Keratinocyte (primary cell): ENCODE measurements at regions not wholly inside any gene's neighbourhood (a gene's known extent, or its start where the extent isn't known, plus 50 kb on each side); places are given as distances from the start of the nearest gene placed in this dataset.

Source experiments
- DNase-seq: peaks from one replicate; pipeline ENCODE4 v3.0.0-alpha.2; 2011; ENCODE audit warnings: low read depth, missing footprints, low spot score
- FAIRE-seq: peaks from 2 replicates; lab custom pipeline; 2011; peaks lifted over from hg19 to GRCh38; lab: Jason Lieb, UNC
- H2AFZ ChIP-seq: 2 replicates; pipeline ENCODE4 v1.6.0; 2012; ENCODE audit warnings: low read length, control low read depth, inconsistent platforms; ENCODE audit not compliant: control insufficient read depth
- H3K27ac ChIP-seq: 2 replicates; pipeline ENCODE4 v1.5.1; 2011; ENCODE audit warnings: low read length; ENCODE audit not compliant: control insufficient read depth, insufficient read depth
- H3K27me3 ChIP-seq: 3 replicates; pipeline ENCODE4 v1.6.0; 2011; ENCODE audit warnings: low read length; ENCODE audit not compliant: control insufficient read depth, insufficient read depth; ENCODE audit errors: extremely low read depth
- H3K36me3 ChIP-seq, 2 experiments: 2 replicates in 1 of 2; 3 replicates in 1 of 2; pipeline ENCODE4 v1.5.1; 2011; ENCODE audit warnings: low read length in 2 of 2, mild to moderate bottlenecking in 1 of 2; ENCODE audit not compliant: control insufficient read depth in 2 of 2, insufficient read depth in 2 of 2; ENCODE audit errors: extremely low read depth in 1 of 2
- H3K4me1 ChIP-seq: 3 replicates; pipeline ENCODE4 v1.5.1; 2011; ENCODE audit warnings: low read length; ENCODE audit not compliant: control insufficient read depth, insufficient read depth; ENCODE audit errors: extremely low read depth
- H3K4me2 ChIP-seq: 3 replicates; pipeline ENCODE4 v1.6.0; 2011; ENCODE audit warnings: low read depth, low read length; ENCODE audit not compliant: control insufficient read depth, insufficient read depth; ENCODE audit errors: extremely low read depth
- H3K4me3 ChIP-seq, 3 experiments: fragments of 200-600 bp in 1 of 3; sonication (generic) in 1 of 3; 2 replicates in 2 of 3; 3 replicates in 1 of 3; pipeline ENCODE4 v1.5.1; 2011 to 2016; ENCODE audit warnings: low read length in 3 of 3, mild to moderate bottlenecking in 3 of 3, control low read depth in 2 of 3, inconsistent platforms in 1 of 3, low read depth in 1 of 3, mixed read lengths in 1 of 3, mixed run types in 1 of 3, moderate library complexity in 1 of 3; ENCODE audit not compliant: control insufficient read depth in 2 of 3, insufficient read depth in 2 of 3; ENCODE audit errors: extremely low read depth in 1 of 3
- H3K79me2 ChIP-seq: 2 replicates; pipeline ENCODE4 v1.6.0; 2012; ENCODE audit warnings: low read length; ENCODE audit not compliant: control insufficient read depth, insufficient read depth
- H3K9ac ChIP-seq: 3 replicates; pipeline ENCODE4 v1.6.0; 2011; ENCODE audit warnings: low read length; ENCODE audit not compliant: control insufficient read depth, insufficient read depth; ENCODE audit errors: extremely low read depth
- H3K9me1 ChIP-seq: 3 replicates; pipeline ENCODE4 v1.6.0; 2011; ENCODE audit warnings: low read length; ENCODE audit not compliant: control insufficient read depth, insufficient read depth; ENCODE audit errors: extremely low read depth
- H3K9me3 ChIP-seq: 2 replicates; pipeline ENCODE4 v1.5.1; 2012; ENCODE audit warnings: low read depth, low read length; ENCODE audit not compliant: control insufficient read depth
- H4K20me1 ChIP-seq: 3 replicates; pipeline ENCODE4 v1.6.0; 2011; ENCODE audit warnings: low read length; ENCODE audit not compliant: control insufficient read depth, insufficient read depth; ENCODE audit errors: extremely low read depth
- EZH2 ChIP-seq: IDR thresholded peaks from one replicate; pipeline ENCODE4 v1.6.1; 2012; ENCODE audit warnings: inconsistent platforms, mild to moderate bottlenecking, low read length, moderate library complexity
- dilution Hi-C: fragments of 300-500 bp; cut with MboI; formaldehyde crosslinking; loops from one replicate; pipeline ENCODE4 v1.7.0; 2020; ENCODE audit warnings: low sequenced_read_pairs; ENCODE audit not compliant: extremely low pct_ligation_motif_present
- TF ChIP-seq, protein P1 (sequence below), 3 experiments: IDR thresholded peaks in 1 of 3; conservative IDR thresholded peaks in 1 of 3; optimal IDR thresholded peaks in 1 of 3; 2 replicates in 2 of 3; 3 replicates in 1 of 3; pipeline versions ENCODE3 to v1.5.1; 2011; ENCODE audit warnings: low read length in 3 of 3, mild to moderate bottlenecking in 3 of 3, moderate library complexity in 2 of 3, control low read depth in 1 of 3, inconsistent platforms in 1 of 3; ENCODE audit not compliant: insufficient read depth in 2 of 3; ENCODE audit errors: extremely low read depth in 1 of 3

DNA sequence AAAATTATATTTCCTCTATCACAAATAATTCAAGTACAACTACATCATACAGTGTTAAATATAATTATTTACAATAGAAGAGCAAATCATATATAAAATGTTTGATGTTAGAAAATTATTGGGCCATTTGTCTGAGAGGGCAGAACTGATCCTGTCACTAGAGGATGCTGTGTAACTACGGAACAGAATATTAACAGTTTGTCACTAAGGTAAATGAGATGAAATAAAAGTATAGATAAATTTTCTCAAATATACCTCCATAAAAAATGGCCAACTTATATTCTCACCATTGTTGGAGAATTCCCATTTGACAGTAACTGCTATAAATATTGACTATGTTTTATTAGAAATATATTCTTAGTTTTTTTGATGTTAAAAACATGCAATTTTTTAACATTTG lies 1067.4 kb upstream of the DDX18 start:
- no peaks in the 10 kb centered on the region for H3K4me1 ChIP-seq
- dilution Hi-C loops, result no loop called here

DNA sequence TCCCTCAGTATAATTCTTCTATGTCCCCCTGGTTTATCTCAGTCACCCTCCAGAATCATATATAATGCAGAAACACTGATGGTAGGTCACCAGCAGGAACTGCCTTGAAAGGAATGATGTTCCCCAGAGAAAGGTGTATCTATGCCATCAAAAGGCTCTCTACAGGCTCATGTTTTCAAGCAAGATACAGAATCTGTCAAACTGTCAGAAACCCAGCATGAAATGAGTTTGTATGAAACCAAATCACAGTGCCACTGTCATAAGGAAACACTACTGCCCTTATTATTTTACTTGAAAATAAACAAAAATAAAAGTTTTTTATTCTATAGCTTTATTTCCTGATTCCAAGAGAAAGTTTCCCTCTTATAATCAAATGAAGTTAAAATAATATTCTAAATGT lies 1064.5 kb upstream of the DDX18 start:
- no peaks in the 10 kb centered on the region for H3K79me2 ChIP-seq
- DNase-seq (no peak), FAIRE-seq (no peak)
- TF ChIP-seq, protein P1, sequence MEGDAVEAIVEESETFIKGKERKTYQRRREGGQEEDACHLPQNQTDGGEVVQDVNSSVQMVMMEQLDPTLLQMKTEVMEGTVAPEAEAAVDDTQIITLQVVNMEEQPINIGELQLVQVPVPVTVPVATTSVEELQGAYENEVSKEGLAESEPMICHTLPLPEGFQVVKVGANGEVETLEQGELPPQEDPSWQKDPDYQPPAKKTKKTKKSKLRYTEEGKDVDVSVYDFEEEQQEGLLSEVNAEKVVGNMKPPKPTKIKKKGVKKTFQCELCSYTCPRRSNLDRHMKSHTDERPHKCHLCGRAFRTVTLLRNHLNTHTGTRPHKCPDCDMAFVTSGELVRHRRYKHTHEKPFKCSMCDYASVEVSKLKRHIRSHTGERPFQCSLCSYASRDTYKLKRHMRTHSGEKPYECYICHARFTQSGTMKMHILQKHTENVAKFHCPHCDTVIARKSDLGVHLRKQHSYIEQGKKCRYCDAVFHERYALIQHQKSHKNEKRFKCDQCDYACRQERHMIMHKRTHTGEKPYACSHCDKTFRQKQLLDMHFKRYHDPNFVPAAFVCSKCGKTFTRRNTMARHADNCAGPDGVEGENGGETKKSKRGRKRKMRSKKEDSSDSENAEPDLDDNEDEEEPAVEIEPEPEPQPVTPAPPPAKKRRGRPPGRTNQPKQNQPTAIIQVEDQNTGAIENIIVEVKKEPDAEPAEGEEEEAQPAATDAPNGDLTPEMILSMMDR (optimal IDR thresholded peaks at IDR 0.05 in 1 of 3, IDR thresholded peaks at IDR 0.05 in 1 of 3, conservative IDR thresholded peaks at IDR 0.05 in 1 of 3; ENCODE audit: extremely low read depth in 1 of 3, insufficient read depth in 2 of 3, low read length in 3 of 3), result no peak
- no peak for TF ChIP-seq EZH2
- no peaks in the 10 kb centered on the region for H3K4me1 ChIP-seq
- no peak overlapping the region for H3K27ac ChIP-seq
- no peak overlapping the region for H2AFZ ChIP-seq
- no peaks in the 10 kb centered on the region for H3K36me3 ChIP-seq
- H3K27me3 ChIP-seq, result no peaks in the 10 kb centered on the region
- H3K4me3 ChIP-seq, result no peak overlapping the region
- H3K9me1 ChIP-seq, result no peaks in the 10 kb centered on the region
- H3K9ac ChIP-seq, result no peak overlapping the region
- dilution Hi-C loops, result no loop called here
- no peaks in the 10 kb centered on the region for H4K20me1 ChIP-seq
- no peak overlapping the region for H3K4me2 ChIP-seq
- no peaks in the 10 kb centered on the region for H3K9me3 ChIP-seq

More for the DNA sequence above, 1067.4 kb upstream of the DDX18 start:
- DNase-seq (no peak), FAIRE-seq (no peak)
- no peak for TF ChIP-seq EZH2
- TF ChIP-seq, protein P1 (optimal IDR thresholded peaks at IDR 0.05 in 1 of 3, IDR thresholded peaks at IDR 0.05 in 1 of 3, conservative IDR thresholded peaks at IDR 0.05 in 1 of 3; ENCODE audit: extremely low read depth in 1 of 3, insufficient read depth in 2 of 3, low read length in 3 of 3), result no peak
- H3K9ac ChIP-seq, result no peak overlapping the region
- H3K4me3 ChIP-seq, result no peak overlapping the region
- H3K27me3 ChIP-seq, result no peaks in the 10 kb centered on the region
- H3K9me1 ChIP-seq, result no peaks in the 10 kb centered on the region
- no peaks in the 10 kb centered on the region for H3K9me3 ChIP-seq
- no peak overlapping the region for H2AFZ ChIP-seq
- H3K4me2 ChIP-seq, result no peak overlapping the region
- no peaks in the 10 kb centered on the region for H3K79me2 ChIP-seq
- H3K27ac ChIP-seq, result no peak overlapping the region
- H3K36me3 ChIP-seq, result no peaks in the 10 kb centered on the region
- H4K20me1 ChIP-seq, result no peaks in the 10 kb centered on the region
